HepG2 (cell line): ENCODE measurements at regions not wholly inside any gene's neighbourhood (a gene's known extent, or its start where the extent isn't known, plus 50 kb on each side); places are given as distances from the start of the nearest gene placed in this dataset.

Experiments
- ATAC-seq: fragments of 200-7000 bp; cut with Tn5 transposase; 3 replicates; pipeline ENCODE4 v1.9.1; 2020; ENCODE audit warnings: mild to moderate bottlenecking, moderate library complexity
- BruUV-seq: library from RNA; stranded (reverse); fragments of 400-500 nt; replicated peaks from 2 replicates; lab custom pipeline; 2021; lab: Mats Ljungman, UMichigan
- CTCF ChIA-PET: fragments of 300-600 bp; formaldehyde crosslinking; extraction: SDS; loops from one replicate; lab custom pipeline; 2021; ENCODE audit warnings: low total read pairs, inconsistent platforms, low intra/inter-chr PET ratio; lab: Yijun Ruan, JAX
- POLR2A ChIA-PET: fragments of 350-600 bp; sonication (Branson Sonifier 250); formaldehyde crosslinking; loops from one replicate; lab custom pipeline; 2020; ENCODE audit warnings: antibody characterized with exemption, inconsistent platforms; lab: Yijun Ruan, JAX
- DNase-seq: peaks from one replicate; pipeline ENCODE4 v3.0.0-alpha.2; 2015; ENCODE audit warnings: low spot score
- FAIRE-seq: peaks from 3 replicates; lab custom pipeline; 2011; peaks lifted over from hg19 to GRCh38; lab: Jason Lieb, UNC
- H2AFZ ChIP-seq: one replicate; pipeline ENCODE4 v1.6.1; 2011; ENCODE audit warnings: low read length, inconsistent platforms
- H3K27ac ChIP-seq: fragments of 300-600 bp; 3 replicates; pipeline ENCODE4 v1.8.0; 2011; ENCODE audit warnings: mixed run types, mild to moderate bottlenecking, mixed read lengths, low read length, inconsistent platforms; ENCODE audit not compliant: insufficient read depth; ENCODE audit errors: extremely low read length
- H3K27me3 ChIP-seq, 2 experiments: fragments of 200-600 bp in 1 of 2; 2 replicates in 1 of 2; 3 replicates in 1 of 2; pipeline versions ENCODE4 v1.6.0 to v1.8.0; 2011; ENCODE audit warnings: low read length in 2 of 2, mild to moderate bottlenecking in 2 of 2, moderate library complexity in 2 of 2, inconsistent platforms in 1 of 2; ENCODE audit not compliant: insufficient read depth in 2 of 2, control insufficient read depth in 1 of 2
- H3K36me3 ChIP-seq, 2 experiments: fragments of 200-600 bp in 1 of 2; replicated peaks in 1 of 2; 2 replicates in 1 of 2; 3 replicates in 1 of 2; pipeline versions ENCODE4 v1.5.1 to v1.8.0; 2011; ENCODE audit warnings: low read length in 2 of 2, inconsistent platforms in 1 of 2; ENCODE audit not compliant: insufficient read depth in 2 of 2, control insufficient read depth in 1 of 2
- H3K4me1 ChIP-seq: 2 replicates; pipeline ENCODE4 v1.5.1; 2012; ENCODE audit warnings: low read length, inconsistent platforms; ENCODE audit not compliant: insufficient read depth
- H3K4me2 ChIP-seq: 2 replicates; pipeline ENCODE4 v1.6.0; 2011; ENCODE audit warnings: low read depth, low read length, inconsistent platforms
- H3K4me3 ChIP-seq, 3 experiments: fragments of 200-600 bp in 1 of 3; sonication (generic), shearing (Covaris generic) in 1 of 3; replicated peaks in 1 of 3; 2 replicates each; pipeline ENCODE4 v1.5.1; 2011 to 2016; ENCODE audit warnings: low read length in 3 of 3, inconsistent platforms in 2 of 3, low read depth in 2 of 3, mild to moderate bottlenecking in 2 of 3, control low read depth in 1 of 3, mixed read lengths in 1 of 3; ENCODE audit not compliant: insufficient read depth in 1 of 3
- H3K79me2 ChIP-seq: one replicate; pipeline ENCODE4 v1.6.1; 2011; ENCODE audit warnings: low read length, inconsistent platforms; ENCODE audit not compliant: insufficient read depth
- H3K9ac ChIP-seq: 2 replicates; pipeline ENCODE4 v1.6.0; 2011; ENCODE audit warnings: mild to moderate bottlenecking, low read depth, low read length, inconsistent platforms; ENCODE audit not compliant: insufficient read depth
- H3K9me3 ChIP-seq: 2 replicates; pipeline ENCODE4 v1.5.1; 2012; ENCODE audit warnings: mild to moderate bottlenecking, low read length
- H4K20me1 ChIP-seq: 2 replicates; pipeline ENCODE4 v1.6.0; 2011; ENCODE audit warnings: inconsistent platforms, mild to moderate bottlenecking, low read length, moderate library complexity; ENCODE audit not compliant: insufficient read depth
- ETV6 ChIP-seq: sonication (generic); formaldehyde crosslinking; conservative IDR thresholded peaks from 2 replicates; pipeline ENCODE4 v1.4.0; 2020; ENCODE audit warnings: missing genetic modification reagents
- JUN ChIP-seq: sonication (generic); formaldehyde crosslinking; IDR thresholded peaks from 2 replicates; pipeline ENCODE4 v1.4.0; 2020; ENCODE audit warnings: mild to moderate bottlenecking, missing genetic modification reagents
- KLF16 ChIP-seq, 2 experiments: sonication (generic) in 1 of 2; formaldehyde crosslinking in 1 of 2; IDR thresholded peaks; 2 replicates each; pipeline versions ENCODE4 v1.6.1 to v1.8.0; 2016 to 2023; ENCODE audit warnings: missing genetic modification reagents in 2 of 2, missing compliant biosample characterization in 1 of 2
- TCF12 ChIP-seq, 2 experiments: fragments of 450-650 bp in 1 of 2; sonication (generic) in 1 of 2; formaldehyde crosslinking in 1 of 2; IDR thresholded peaks; 2 replicates each; pipeline versions ENCODE4 v1.6.1 to v1.8.0; 2017 to 2022; ENCODE audit warnings: antibody characterized with exemption in 1 of 2, mild to moderate bottlenecking in 1 of 2, missing genetic modification reagents in 1 of 2, moderate library complexity in 1 of 2
- TMF1 ChIP-seq: sonication (generic); formaldehyde crosslinking; IDR thresholded peaks from 2 replicates; pipeline ENCODE4 v1.8.1; 2022; ENCODE audit warnings: low read depth, missing genetic modification reagents
- ZNF609 ChIP-seq: sonication (generic); formaldehyde crosslinking; IDR thresholded peaks from 2 replicates; pipeline ENCODE4 v1.4.0; 2020; ENCODE audit warnings: mild to moderate bottlenecking, missing genetic modification reagents, borderline replicate concordance
- ZNF660 ChIP-seq: sonication (generic); formaldehyde crosslinking; IDR thresholded peaks from 2 replicates; pipeline ENCODE4 v1.5.1; 2020; ENCODE audit warnings: mild to moderate bottlenecking, low read depth, missing genetic modification reagents, borderline replicate concordance
- WGBS: methylation state at CpG from one replicate; pipeline ENCODE4 v1.1.6; 2017; ENCODE audit warnings: low lambda C conversion rate; 5-methylcytosine and 5-hydroxymethylcytosine counted together
- in situ Hi-C: cut with HindIII; loops from 2 replicates; pipeline ENCODE4 v1.10.0; 2017; ENCODE audit warnings: low pct_unique_long_range_greater_than_20kb; ENCODE audit not compliant: extremely low pct_ligation_motif_present
- intact Hi-C: fragments of 100-400 bp; cut with micrococcal nuclease; formaldehyde crosslinking; loops from one replicate; pipeline ENCODE4 v1.10.0; 2022; ENCODE audit not compliant: unreplicated experiment
- TF ChIP-seq, protein P1 (sequence below): sonication (generic); formaldehyde crosslinking; IDR thresholded peaks from 2 replicates; pipeline ENCODE4 v1.4.0; 2020; ENCODE audit warnings: low read depth, missing genetic modification reagents
- TF ChIP-seq, protein P2 (sequence below): sonication (generic); formaldehyde crosslinking; IDR thresholded peaks from 2 replicates; pipeline ENCODE4 v1.4.0; 2020; ENCODE audit warnings: mild to moderate bottlenecking, missing genetic modification reagents, borderline replicate concordance

GRCh38 chr1:4965346-4966075 is 311.1 kb downstream of the AJAP1 start:
- intact Hi-C loops (no loop called here), in situ Hi-C loops (no loop called here)
- no peaks in the 10 kb centered on the region for H3K79me2 ChIP-seq
- WGBS, result 8% methylated on average over 4 of the region's 5 CpGs
- no peak for ATAC-seq
- no peak overlapping the region for H2AFZ ChIP-seq
- no peaks in the 10 kb centered on the region for H3K36me3 ChIP-seq
- no peak overlapping the region for H3K9ac ChIP-seq
- H3K4me3 ChIP-seq, result no peak overlapping the region
- DNase-seq, result no peak
- FAIRE-seq, result no peak
- H4K20me1 ChIP-seq, result no peaks in the 10 kb centered on the region
- ChIA-PET CTCF (no interaction called here), POLR2A (no interaction called here)
- no peak overlapping the region for H3K4me2 ChIP-seq
- no peaks in the 10 kb centered on the region; the same call in 1 of the 2 replicates for H3K9me3 ChIP-seq
- no peaks in the 10 kb centered on the region; a peak in 2 of 5 replicates for H3K27me3 ChIP-seq
- H3K27ac ChIP-seq, result no peak overlapping the region
- H3K4me1 ChIP-seq, result no peaks in the 10 kb centered on the region
- BruUV-seq, result no TSS peak
- TF ChIP-seq, protein P1, sequence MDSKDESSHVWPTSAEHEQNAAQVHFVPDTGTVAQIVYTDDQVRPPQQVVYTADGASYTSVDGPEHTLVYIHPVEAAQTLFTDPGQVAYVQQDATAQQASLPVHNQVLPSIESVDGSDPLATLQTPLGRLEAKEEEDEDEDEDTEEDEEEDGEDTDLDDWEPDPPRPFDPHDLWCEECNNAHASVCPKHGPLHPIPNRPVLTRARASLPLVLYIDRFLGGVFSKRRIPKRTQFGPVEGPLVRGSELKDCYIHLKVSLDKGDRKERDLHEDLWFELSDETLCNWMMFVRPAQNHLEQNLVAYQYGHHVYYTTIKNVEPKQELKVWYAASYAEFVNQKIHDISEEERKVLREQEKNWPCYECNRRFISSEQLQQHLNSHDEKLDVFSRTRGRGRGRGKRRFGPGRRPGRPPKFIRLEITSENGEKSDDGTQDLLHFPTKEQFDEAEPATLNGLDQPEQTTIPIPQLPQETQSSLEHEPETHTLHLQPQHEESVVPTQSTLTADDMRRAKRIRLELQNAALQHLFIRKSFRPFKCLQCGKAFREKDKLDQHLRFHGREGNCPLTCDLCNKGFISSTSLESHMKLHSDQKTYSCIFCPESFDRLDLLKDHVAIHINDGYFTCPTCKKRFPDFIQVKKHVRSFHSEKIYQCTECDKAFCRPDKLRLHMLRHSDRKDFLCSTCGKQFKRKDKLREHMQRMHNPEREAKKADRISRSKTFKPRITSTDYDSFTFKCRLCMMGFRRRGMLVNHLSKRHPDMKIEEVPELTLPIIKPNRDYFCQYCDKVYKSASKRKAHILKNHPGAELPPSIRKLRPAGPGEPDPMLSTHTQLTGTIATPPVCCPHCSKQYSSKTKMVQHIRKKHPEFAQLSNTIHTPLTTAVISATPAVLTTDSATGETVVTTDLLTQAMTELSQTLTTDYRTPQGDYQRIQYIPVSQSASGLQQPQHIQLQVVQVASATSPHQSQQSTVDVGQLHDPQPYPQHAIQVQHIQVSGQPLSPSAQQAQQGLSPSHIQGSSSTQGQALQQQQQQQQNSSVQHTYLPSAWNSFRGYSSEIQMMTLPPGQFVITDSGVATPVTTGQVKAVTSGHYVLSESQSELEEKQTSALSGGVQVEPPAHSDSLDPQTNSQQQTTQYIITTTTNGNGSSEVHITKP (CRISPR knock-in tag), result no peak
- TF ChIP-seq JUN (CRISPR knock-in tag) (no peak), TMF1 (CRISPR knock-in tag) (no peak), ZNF609 (CRISPR knock-in tag) (no peak), TCF12 (IDR thresholded peaks at IDR 0.05) (no peak), TCF12 (CRISPR knock-in tag; IDR thresholded peaks at IDR 0.05) (no peak), ETV6 (no peak), KLF16 (CRISPR knock-in tag; IDR thresholded peaks at IDR 0.05) (no peak), ZNF660 (CRISPR knock-in tag) (no peak)
- TF ChIP-seq, protein P2, sequence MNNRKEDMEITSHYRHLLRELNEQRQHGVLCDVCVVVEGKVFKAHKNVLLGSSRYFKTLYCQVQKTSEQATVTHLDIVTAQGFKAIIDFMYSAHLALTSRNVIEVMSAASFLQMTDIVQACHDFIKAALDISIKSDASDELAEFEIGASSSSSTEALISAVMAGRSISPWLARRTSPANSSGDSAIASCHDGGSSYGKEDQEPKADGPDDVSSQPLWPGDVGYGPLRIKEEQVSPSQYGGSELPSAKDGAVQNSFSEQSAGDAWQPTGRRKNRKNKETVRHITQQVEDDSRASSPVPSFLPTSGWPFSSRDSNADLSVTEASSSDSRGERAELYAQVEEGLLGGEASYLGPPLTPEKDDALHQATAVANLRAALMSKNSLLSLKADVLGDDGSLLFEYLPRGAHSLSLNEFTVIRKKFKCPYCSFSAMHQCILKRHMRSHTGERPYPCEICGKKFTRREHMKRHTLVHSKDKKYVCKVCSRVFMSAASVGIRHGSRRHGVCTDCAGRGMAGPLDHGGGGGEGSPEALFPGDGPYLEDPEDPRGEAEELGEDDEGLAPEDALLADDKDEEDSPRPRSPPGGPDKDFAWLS, result no peak
